GM12864 (cell line): ENCODE measurements at regions not wholly inside any gene's neighbourhood (a gene's known extent, or its start where the extent isn't known, plus 50 kb on each side); places are given as distances from the start of the nearest gene placed in this dataset.

Source experiments
- DNase-seq: peaks from one replicate; pipeline ENCODE4 v3.0.0-alpha.2; 2011; ENCODE audit warnings: low read depth
- H3K4me3 ChIP-seq: 2 replicates; pipeline ENCODE4 v1.5.1; 2011; ENCODE audit warnings: mild to moderate bottlenecking, low read depth, low read length, control low read depth
- TF ChIP-seq, protein P1 (sequence below): IDR thresholded peaks from 2 replicates; pipeline ENCODE4 v1.5.1; 2011; ENCODE audit warnings: low read depth, mild to moderate bottlenecking, moderate library complexity, low read length, control low read depth, inconsistent platforms; ENCODE audit errors: missing control alignments

GRCh38 chr3:23663661-23664186, 142.0 kb upstream of the UBE2E1 start:
- TF ChIP-seq, protein P1, sequence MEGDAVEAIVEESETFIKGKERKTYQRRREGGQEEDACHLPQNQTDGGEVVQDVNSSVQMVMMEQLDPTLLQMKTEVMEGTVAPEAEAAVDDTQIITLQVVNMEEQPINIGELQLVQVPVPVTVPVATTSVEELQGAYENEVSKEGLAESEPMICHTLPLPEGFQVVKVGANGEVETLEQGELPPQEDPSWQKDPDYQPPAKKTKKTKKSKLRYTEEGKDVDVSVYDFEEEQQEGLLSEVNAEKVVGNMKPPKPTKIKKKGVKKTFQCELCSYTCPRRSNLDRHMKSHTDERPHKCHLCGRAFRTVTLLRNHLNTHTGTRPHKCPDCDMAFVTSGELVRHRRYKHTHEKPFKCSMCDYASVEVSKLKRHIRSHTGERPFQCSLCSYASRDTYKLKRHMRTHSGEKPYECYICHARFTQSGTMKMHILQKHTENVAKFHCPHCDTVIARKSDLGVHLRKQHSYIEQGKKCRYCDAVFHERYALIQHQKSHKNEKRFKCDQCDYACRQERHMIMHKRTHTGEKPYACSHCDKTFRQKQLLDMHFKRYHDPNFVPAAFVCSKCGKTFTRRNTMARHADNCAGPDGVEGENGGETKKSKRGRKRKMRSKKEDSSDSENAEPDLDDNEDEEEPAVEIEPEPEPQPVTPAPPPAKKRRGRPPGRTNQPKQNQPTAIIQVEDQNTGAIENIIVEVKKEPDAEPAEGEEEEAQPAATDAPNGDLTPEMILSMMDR = no peak
- H3K4me3 ChIP-seq = no peak overlapping the region
- no peak for DNase-seq

- TF ChIP-seq, protein P1 = no peak
- DNase-seq = no peak
- H3K4me3 ChIP-seq = no peak overlapping the region
These were observed 141.3 kb upstream of the UBE2E1 start for GRCh38 chr3:23664459-23664858.

GRCh38 chr3:23665741-23666140, 140.0 kb upstream of the UBE2E1 start:
- TF ChIP-seq, protein P1 = no peak
- DNase-seq = no peak

GRCh38 chr3:23666818-23667217, 138.9 kb upstream of the UBE2E1 start:
- TF ChIP-seq, protein P1 = no peak
- no peak for DNase-seq
- no peak overlapping the region for H3K4me3 ChIP-seq

More at GRCh38 chr3:23665741-23666140, 140.0 kb upstream of the UBE2E1 start:
- no peak overlapping the region for H3K4me3 ChIP-seq

GRCh38 chr3:23667536-23668429, 138.0 kb upstream of the UBE2E1 start:
- no peak for DNase-seq
- TF ChIP-seq, protein P1 = no peak
- no peak overlapping the region for H3K4me3 ChIP-seq

DNA sequence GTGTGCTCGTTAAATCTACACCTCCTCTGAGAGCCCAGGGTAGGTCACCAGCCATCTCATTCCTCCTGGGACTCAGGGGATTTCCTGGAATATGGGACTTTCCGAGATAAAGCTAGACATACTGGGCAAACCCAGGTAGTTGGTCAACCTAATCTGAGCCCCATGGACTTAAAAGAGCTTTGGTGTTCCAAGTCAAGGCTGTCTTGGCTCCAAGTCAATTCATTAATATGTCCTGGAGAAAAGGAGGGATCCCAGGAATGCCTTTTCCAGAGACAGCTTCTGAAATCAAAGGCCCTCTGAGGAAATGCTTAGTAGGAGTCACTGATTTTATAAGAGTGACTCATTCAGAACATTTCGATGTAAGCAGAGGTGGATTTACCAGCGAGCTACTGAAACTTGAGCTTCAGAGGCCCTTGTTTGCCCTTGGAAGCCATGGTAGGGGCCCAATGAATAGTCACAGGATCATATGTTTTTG, 137.3 kb upstream of the UBE2E1 start:
- no peak for DNase-seq
- H3K4me3 ChIP-seq = no peak overlapping the region
- TF ChIP-seq, protein P1 = no peak
